ENCODE measurements at regions not wholly inside any gene's neighbourhood (a gene's known extent, or its start where the extent isn't known, plus 50 kb on each side); places are given as distances from the start of the nearest gene placed in this dataset.

DNA sequence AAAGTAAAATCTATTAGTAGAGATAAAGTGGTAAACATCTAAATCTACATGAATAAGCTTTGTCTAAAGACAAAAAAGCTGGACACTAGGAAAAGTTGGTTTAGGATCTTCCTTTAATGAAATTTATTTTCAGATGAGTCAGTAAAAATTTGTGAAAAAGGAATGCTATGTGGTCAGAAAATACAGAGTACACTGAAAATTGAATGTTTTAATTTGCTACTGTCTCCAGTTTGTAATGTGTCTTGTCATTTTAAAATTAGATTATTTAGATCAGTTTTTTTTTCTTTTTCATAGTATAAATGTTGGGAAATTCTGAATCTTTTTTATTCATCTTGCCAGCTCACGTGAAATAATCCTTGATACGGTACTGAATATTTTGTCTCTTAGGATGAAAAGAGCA, 56.9 kb downstream of the SLITRK6 start:
- no peak for DNase-seq

DNA sequence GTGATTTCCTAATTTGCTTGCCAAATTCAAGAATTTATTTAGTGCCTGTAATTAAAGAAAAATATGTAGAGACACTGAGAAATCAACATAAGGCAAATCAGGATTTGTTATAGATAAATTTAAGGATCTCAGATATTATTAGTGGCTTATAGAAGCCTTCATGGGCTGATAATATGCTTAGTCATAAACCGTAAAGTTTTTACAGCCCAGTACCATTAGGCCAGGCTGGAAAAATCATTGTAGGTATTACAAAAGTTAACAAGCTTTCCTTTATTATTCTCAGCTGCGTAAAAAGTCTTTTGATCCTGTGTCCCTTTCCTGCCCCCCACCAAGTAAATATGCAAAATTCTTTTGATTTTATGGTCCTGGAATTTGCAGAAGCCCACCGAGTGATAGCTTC, 58.2 kb downstream of the SLITRK6 start:
- DNase-seq, result no peak

DNA sequence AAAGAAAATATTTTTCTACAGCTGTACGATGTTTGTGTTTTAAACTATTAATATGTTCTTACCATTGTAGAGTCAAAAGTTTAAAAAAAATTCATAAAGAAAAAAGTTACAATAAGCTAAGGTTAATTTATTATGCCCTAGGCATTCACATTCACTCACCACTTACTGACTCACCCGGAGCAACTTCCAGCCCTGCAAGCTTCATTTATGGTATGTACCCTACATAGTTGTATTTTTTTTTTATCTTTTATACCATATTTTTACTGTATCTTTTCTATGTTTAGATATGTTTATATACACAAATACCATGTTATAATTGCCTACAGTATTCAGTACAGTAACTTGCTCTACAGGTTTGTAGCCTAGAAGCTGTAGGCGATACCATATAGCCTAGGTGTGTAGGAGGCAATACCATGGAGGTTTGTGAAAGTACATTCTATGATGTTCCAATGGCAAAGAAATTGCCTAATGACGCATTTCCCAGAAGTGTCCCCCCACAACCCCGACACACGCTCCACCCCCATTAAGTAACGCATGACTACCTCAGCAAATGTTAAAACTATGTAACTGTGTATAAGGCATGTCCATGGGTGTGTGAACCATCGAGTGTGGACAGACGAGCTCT, 60.4 kb downstream of the SLITRK6 start:
- DNase-seq, result no peak

DNA sequence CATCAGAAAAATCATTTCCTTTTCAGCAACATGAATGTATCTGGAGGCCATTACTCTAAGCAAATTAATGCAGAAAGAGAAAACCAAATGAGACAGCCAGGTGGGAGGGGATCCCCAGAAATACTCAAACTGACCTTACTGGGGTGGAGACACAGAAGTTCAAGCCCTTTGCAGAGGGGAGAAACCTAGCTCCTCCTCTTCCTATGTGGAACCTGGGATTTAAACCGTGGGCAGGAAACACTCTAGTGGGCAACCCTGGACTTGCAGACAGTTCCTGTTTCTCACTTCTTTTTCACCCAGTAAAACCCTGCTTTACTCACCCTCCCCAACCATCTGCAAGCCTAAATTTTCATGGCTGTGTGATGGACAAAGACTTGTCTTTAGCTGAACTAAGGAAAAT, 61.3 kb downstream of the SLITRK6 start:
- DNase-seq, result no peak

DNA sequence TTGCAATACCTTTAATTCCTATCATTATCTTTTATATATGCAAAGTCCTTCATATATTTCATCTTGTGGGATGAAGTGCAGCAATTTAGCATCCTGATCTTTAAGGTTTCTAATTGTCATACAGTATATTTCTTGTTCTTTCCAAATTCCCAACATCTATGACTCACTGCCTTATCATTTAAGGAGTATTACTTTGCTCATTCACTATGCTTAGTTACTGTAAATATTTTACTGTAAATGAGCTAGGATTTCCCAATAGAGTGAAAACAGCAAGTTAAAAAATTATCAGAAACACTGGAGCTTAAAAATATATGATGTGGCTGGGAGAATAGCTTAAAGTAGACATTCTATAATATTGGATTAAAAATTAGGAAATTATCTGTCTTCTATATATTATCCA, 69.9 kb downstream of the SLITRK6 start:
- no peak for DNase-seq

DNA sequence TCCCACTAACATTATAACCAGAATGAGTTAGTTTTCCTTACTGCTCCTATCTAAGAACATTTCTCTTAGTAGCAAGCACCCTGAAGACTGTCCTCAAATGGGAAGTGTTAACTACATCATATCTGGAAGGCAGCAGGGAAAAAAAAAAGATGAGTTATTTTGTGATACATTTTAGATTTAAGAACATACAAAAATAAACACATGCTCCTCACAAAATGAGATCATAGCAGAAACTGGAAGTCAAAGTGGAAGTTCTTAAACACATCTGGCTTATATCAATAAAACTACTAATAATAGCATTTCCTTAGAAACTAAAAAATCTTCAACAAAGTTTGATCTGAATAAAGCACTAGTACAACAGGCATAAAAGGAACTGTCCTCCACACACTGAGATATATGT, 70.4 kb downstream of the SLITRK6 start:
- no peak for DNase-seq

DNA sequence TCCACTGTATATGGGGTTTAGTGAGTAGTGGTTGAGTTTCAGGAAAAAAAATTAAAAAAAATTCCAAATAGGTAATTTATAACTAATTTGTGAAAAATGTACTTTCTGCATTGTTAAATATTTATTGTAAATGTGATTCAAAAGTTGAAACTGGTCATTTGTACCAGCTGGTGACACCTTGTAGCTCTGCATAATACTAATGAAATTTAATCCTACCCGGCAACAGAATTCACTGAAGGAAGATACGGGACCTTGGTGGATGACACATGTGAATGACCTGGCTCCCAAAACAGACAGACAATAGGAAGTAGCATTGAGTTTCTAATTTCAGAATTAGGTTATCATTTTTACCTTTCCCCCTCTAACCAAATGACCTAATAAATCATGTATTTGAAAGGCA, 73.8 kb downstream of the SLITRK6 start:
- no peak for DNase-seq

DNA sequence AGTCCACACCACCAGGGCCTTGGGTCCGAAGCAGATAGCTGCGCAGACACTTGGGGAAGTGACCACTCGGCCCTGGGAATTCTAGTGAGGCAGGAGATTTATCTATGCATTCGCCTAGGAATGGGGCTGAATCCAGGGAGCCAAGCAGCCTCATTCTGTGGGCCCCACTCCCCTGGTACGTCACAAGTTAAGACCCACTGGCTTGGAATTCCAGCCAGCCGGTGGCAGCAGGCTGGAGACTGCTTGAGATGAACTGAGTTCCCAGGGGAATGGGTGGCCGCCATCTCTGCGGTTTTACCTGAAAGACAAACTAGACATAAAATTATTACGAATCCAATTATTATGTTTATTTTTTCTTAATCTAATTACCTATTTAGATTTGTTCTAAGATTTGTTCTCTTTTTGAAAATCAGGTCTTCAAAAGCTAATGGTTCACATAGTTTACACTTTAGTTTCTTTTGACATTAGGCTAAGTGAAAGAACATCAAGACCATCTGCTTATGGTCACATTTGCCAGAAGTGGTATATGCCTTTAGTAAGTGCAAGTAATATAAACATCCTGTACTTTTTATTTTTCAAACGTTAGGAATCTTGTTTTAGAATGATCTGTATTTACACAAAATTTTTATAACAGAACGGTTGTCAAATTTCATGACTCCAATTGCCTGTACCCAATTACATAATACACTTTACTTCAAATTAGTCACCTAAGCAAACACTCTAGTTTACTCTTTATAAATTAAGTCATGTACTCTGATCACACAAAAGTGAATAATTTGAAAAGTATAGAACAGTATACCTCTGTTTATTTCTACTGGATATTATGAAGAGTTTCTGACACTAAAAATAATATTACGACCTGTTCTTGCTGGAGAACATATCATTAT, 74.4 kb downstream of the SLITRK6 start:
- DNase-seq, result no peak

DNA sequence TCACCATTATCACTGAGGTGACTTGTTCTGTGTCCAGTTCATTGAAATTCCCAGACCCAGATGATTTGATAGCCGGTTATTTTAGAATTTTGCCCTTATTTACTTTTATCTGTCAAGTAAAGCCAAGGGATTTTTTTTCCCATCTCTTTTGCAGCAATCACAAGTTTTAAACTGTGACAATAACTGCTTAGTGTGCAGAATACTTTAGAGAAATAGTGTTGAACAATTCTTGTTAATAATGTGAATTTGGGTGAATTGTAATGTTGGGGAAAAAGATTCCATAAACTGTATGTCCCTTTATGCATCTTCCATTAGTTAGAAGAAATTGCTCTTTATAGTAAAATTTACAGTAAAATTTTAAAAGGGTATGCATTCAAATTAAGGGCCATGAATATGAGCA, 79.5 kb downstream of the SLITRK6 start:
- DNase-seq, result no peak

DNA sequence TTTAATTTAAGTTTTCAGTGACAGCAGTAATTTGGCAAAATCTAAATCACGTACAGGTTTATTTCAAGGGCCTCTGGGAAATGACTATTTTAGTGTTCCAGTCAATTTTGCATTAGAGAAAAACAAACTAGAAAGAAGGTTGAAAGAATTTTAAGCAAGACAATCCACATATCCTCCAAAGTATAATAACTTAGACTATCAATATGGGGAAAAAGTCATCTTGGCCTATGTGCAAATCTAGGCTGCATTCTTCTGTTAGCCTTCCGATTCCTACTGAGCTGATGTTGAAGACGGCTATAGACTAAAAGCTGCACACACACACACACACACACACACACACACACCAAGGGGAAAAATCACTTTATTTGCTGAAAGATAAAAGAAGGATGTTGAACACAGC, 81.3 kb downstream of the SLITRK6 start:
- DNase-seq, result no peak

DNA sequence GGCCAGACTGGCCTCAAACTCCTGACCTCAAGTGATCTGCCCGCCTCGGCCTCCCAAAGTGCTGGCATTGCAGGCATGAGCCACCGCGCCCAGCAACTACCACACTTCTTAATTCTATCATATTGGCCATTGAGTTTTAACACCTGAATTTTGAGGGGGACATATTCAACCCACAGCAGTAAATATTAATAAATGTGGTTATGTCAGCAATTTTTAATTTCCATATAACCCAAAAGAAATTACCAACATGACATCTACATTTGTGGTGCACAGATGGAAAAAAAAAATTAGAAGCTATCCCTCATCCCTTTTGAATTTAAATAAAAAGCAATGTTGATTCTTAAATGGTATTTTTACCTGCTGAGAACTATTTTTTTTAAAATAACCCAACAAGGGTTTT, 88.7 kb downstream of the SLITRK6 start:
- DNase-seq, result no peak

DNA sequence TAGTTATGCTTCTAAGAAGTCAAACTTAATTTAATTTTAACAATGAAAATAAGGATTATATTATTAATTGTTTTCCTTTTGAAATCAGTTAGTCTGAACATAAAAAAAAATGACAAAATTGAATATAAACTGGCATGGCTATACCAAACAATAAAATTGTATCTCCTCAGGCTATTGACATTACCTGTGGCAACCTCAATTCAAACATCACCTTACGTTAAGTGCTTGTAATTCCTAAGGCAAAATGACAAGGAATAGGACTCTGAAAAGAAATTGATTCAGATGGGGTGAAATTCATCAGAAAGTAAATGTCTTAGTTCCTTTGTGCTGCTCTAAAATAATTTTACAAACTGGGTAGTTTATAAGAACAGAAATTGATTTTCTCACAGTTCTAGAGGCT, 89.5 kb downstream of the SLITRK6 start:
- no peak for DNase-seq

DNA sequence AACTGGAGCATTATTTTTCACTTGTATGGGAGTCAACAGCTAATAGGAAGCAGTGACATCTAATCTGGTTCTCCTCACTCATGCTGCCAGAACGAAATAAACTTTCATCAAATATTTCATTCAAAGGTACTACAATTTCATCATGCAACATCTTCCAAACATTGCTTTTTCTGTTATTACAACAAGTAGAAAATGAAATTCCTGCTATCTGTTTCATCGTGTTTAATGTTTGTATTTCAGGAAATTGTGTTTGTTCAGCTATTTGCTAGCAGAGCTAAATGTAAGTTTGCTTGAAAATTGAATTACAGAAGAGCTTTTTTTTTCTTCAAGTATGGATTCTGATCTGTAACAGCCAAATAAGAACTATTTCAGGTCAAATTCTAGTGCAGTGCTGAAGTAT, 90.1 kb downstream of the SLITRK6 start:
- no peak for DNase-seq

DNA sequence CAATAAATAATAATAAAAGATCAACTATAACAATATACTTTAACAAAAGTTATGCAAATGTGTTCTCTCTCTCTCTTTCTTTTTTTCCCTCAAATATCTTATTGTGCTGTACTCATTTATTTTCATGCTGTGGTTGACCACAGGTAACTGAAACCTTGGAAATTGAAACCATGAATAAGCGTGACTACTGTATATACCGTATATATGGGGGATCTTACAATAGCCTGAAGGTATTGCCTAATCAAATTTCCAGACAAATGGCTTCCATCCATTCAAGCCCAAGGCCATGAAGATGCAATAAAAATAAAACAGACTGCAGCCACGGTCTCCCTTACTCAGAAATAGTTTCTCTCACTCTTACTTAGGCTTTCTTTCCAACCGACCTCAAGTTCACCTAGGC, 98.3 kb downstream of the SLITRK6 start:
- DNase-seq, result no peak

DNA sequence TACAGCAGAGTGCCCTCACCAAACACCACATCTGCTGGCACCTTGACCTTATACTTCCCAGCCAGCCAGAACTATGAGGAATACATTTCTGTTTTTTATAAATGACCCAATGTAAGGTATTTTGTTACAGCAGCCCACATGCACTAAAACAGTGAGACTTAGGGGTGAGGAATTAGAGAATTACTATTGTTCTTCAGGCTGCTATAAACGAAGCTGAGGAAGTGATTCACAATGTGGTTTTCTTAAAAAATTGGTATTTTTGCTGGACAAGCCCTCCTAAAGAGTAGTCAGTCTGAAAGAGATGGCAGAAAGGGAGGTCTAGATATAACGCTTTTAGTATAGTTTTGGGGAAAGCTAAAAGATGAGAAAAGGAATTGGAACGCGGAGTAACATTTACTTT, 101.0 kb downstream of the SLITRK6 start:
- no peak for DNase-seq

DNA sequence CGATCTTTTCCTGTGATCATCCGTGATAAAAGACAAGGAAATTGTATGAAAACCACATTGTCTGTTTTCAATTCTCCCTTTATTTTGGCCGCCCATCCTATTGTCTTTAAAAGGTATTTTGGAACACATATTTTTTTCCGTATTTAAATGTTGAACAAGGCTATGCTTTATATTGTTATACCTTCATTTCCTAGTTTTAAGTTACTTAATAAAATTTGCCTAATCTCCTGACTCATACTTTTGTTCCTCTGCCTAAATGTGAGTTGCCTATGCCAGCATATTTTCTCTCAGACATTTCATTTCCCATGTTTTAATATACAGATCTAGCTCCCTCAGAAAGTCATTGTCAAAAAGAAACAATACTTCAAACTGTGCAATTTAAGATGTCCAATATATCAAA, 104.2 kb downstream of the SLITRK6 start:
- no peak for DNase-seq

DNA sequence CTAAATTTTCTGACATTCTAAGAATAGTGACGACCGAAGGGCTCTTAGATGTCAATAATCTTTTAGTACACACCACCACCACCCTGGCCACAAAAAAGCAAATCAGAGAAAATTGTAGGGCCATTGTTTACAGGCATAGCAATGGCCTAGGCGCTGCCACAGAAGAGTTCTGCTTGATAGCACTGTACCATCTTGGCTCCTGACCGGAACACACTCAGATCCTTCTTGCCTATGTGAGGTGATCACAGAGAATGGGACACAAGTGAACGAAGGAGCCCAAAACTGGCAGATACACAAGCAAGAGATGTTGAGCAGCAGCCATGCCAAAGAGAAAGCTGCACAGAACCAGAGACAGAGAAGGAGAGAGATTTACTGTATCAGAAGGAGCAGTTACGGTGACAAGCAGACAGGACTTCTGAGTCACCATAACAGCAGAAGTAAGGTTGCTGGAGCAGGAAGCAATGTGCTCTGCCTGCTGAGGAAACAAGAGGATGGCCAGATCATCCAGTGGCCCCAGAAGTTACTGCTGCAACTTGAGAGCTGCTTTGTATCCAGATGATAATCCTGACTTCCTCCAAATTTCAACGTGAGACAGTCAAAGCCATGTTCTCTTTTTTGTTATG, 105.2 kb downstream of the SLITRK6 start:
- DNase-seq, result no peak

DNA sequence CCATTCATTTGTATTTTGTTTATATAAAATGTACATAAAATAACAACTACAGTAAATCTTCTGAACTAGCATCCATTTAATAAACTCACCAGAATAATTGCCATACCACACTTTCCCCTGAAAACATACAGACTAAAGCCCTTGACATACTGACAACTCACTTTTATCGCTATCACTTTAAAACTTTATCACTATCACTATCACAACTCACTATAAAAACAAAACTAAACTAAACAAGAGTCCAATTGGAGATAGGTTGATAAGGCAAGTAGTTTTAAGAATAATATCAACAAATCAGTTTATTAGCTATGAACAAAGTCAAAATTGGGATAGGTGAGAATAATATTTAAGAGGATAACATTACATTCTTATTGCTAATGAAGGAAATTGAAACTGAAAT, 108.9 kb downstream of the SLITRK6 start:
- DNase-seq, result no peak

DNA sequence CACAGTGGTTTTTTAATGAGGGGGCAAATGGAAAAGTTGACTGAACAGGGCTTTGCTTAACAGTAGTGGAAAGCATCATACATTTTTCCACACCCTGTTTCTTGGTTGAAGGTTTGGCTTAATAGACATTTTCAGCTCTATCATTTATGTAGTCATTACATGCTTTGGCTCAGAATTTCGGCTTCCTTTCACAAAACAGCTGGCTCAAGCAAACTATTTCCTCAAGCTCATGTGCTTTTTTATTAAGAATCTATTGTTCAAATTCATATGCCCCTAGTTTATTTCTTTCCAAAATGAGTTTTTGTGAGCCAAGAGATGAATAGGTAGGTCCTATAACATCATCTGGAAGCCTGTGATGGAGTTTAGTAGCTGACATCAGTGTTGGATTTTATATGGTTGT, 113.8 kb downstream of the SLITRK6 start:
- no peak for DNase-seq

DNA sequence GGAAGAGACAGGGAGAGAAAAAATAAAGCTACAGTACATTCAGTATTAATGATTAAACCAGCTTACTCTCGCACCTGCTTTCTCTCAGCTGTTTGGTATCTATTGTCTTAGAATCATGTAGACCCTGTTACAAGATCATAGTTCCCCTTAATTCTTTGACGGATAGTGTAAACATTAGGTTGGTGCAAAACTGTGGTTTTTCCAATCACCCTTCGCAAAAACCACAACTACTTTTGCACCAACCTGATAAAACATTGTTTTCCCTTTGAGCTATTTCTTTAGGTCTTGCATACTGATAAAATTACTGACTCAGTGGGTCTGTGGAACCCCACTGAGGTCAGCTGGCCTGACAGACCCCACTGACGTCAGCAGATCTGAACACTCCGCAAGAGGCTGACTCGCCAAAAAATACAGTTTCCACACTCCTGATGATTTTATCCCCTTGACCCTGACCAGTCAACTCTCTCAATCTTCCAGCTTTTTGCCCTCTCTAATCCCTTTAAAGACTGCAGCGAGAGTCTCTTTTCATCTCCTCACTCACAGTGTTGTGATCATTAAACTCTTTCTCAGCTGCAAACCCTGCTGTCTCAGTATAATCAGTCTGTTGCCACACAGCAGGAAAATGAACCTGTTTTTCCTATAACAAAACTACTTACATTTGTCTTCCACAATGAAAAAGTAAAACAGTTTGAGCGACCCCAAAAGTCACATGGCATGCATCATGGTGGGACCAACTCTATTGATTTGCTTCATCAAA, 123.9 kb downstream of the SLITRK6 start:
- no peak for DNase-seq

DNA sequence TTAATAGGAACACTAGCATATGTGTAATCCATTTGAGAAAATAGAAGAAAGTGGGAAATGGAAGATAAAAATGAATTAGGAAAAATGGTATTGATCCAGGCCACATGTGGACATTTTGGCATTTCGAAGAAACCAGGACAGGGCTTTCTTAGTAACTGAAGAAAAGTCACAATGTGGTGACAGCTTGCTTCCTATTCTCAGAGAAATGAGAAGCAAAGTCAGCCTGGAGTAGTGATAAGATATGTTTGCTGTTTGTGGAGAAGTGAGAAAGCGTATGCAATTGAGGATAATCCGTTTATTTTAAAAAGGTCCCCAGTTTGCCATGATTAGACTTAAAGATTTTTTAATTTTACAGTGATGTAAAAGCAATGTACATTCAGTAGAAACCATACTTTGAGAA, 127.9 kb downstream of the SLITRK6 start:
- no peak for DNase-seq

DNA sequence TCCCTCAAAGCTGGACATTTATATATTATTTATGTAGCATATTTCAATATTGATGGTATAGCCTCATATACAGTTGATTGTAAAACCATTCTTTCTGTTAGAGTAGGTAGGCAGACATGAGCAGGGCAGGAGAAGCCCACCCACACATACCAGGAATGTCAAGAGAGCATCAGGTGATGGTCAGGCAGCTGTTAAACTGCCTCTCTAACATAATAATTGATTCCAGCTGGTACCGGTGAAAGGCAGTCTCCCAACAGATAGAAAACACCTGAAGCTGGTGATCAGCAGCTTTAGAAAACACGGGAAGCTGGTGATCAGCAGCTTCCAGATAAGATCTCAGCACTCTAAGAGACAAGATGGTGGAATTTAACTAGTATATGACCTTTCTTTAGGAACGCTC, 132.9 kb downstream of the SLITRK6 start:
- no peak for DNase-seq

DNA sequence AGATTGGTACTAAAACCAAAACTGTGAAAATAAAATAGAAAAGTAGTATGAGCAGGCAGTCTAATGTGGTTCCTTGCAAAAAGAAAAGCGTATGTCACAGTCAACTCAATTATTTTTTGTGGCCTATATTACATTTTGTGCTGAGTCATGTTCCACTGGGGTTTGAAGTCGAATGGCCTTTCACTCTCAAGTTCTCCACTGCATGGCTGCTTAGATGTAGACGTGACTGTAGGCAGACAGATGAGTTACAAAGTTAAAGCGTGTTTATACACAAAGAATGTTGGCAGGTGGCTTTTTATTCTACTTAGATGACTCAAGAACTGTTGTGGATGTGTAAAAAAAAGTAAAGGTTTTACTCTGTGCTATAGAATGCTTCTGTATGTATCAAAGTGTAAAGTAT, 133.9 kb downstream of the SLITRK6 start:
- DNase-seq, result no peak

DNA sequence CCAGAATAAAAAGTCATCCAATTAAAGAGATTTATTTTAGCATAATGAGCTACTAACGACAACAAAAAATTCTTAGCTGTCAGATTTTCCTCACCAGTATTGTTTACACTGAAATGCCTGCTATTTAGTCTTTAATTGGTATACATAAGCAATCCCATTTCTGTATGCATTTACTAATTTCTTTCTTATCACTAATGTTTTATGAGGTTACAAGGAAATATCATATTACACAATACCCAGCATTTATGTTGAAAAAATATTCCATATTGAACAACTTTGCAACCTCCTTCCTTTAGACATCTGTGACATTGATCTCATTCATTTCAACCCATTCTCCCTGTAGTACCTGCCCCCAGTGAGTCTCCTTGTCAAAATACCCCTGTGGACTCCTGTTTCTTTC, 135.4 kb downstream of the SLITRK6 start:
- no peak for DNase-seq
